AG09319 (cell line): ENCODE measurements at regions not wholly inside any gene's neighbourhood (a gene's known extent, or its start where the extent isn't known, plus 50 kb on each side); places are given as distances from the start of the nearest gene placed in this dataset.
"Not testable (repeated sequence)": the region's sequence is repeated elsewhere in the genome, so short reads cannot be mapped to it uniquely, and the experiment has no call there.

Source experiments
- DNase-seq: peaks from one replicate; pipeline ENCODE4 v3.0.0-alpha.2; 2010; ENCODE audit warnings: low read depth; ENCODE audit errors: extremely low read depth
- TF ChIP-seq, protein P1 (sequence below): IDR thresholded peaks from 2 replicates; pipeline ENCODE4 v1.5.1; 2011; ENCODE audit warnings: low read depth, mild to moderate bottlenecking, inconsistent platforms, low read length, moderate library complexity

DNA sequence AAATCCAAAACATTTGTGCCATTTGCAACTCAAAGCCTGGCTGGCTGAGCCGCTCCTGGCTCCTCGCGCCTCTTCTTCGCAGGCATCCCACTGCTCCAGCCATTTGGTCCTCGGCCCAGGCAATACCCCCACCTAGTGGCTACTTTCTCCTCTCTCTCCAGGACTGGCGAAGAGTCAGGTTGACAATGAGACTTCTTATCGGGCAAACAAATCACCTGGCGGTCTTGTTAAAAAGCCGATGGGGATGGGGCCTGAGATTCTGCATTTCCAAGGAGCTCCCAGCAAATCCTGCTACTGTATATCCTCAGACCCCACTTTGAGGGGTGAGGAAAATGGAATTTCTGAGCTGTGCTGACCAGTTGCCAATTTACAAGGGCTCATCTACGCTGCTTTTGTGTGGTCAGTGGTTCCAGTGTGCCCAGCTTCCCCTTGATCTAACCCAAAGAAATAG, 89.0 kb downstream of the ISX start:
- TF ChIP-seq, protein P1, sequence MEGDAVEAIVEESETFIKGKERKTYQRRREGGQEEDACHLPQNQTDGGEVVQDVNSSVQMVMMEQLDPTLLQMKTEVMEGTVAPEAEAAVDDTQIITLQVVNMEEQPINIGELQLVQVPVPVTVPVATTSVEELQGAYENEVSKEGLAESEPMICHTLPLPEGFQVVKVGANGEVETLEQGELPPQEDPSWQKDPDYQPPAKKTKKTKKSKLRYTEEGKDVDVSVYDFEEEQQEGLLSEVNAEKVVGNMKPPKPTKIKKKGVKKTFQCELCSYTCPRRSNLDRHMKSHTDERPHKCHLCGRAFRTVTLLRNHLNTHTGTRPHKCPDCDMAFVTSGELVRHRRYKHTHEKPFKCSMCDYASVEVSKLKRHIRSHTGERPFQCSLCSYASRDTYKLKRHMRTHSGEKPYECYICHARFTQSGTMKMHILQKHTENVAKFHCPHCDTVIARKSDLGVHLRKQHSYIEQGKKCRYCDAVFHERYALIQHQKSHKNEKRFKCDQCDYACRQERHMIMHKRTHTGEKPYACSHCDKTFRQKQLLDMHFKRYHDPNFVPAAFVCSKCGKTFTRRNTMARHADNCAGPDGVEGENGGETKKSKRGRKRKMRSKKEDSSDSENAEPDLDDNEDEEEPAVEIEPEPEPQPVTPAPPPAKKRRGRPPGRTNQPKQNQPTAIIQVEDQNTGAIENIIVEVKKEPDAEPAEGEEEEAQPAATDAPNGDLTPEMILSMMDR = peak; percentile 80
- DNase-seq = peak; percentile 4

DNA sequence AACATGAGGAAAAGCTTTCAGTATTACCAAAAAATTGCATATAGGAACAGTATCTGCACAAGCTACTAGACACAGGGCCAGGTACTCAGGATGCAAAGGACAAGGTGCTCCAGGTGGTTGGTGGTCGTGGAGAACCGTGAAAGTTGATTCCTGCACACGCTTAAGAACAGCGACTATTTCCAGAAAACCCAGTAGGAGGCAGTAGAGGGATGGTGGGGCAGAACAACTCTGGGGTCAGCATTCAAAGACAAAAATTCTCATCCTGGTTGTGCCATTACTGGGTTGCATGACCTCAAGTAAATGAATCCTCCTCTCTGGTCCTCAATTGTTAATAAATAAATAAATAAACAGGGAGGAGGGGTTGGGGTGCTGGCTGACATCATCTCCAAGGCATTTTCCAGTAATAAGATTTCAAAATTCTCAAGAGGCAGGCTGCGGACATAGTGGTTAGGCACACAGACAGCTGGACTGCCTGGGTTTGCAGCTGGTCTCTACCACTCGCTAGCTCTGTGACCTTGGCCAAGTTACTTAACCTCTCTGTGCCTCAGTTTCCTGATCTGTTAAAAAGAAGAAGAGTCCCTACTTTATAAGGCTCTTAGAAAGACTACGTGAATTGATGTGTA, 89.6 kb downstream of the ISX start:
- TF ChIP-seq, protein P1 = no peak
- no peak for DNase-seq

DNA sequence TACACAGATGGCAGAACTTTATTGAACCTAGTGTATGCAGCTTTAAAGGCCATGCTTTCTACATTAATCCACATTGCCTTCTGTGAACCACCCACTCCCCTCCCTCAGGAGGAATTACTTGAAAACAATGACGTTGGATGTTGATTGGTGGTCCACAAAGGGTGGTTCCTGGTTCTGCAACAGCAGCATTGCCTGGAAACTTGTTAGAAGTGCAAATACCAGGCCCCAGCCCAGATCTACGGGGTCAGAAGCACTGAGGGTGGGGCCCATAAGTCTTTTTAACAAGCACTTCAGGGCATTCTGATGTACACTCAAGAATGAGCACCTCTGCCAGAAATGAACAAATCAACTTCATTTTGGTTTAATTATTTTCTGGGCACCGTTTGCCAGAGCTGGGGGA, 91.0 kb downstream of the ISX start:
- TF ChIP-seq, protein P1 = no peak
- no peak for DNase-seq

DNA sequence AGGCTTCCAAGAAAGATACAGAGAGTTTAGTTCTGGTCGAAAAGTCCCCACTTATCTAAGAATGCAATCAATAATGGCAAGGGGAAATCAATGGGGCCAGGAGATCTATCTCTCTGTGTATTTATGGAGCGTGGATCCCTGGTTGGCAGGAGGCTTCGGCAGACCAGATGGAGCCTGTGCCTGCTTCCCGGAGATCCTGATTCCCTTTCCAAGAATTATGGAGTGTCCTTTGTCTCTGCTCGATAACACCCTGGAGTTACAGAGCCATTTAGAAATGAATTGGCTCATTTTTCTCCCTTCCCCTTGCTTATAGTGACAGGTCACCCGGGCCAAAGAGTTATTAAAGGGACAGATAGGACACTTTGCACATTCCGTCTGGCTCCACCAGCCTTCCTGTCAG, 92.4 kb downstream of the ISX start:
- TF ChIP-seq, protein P1 = no peak
- no peak for DNase-seq

DNA sequence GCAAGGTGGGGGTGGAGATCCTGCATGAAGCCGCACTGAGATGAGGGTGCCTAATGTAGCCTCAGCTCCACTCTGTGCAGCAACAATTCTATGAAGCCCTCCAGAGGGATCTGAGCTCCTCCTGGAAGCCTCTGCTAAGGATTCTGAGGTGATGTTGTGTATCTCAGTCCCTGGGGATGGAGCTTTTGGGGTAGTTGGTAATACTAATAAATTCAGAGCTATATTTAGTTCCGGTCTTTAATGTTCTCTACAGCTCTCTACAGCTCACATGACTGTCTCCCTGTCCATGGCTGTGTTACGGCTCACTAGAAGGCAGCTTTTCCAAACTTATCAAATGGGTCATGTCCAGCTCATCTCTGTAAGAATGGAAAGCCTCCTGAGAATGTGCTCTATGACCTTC, 93.4 kb downstream of the ISX start:
- DNase-seq = no peak
- TF ChIP-seq, protein P1 = no peak

DNA sequence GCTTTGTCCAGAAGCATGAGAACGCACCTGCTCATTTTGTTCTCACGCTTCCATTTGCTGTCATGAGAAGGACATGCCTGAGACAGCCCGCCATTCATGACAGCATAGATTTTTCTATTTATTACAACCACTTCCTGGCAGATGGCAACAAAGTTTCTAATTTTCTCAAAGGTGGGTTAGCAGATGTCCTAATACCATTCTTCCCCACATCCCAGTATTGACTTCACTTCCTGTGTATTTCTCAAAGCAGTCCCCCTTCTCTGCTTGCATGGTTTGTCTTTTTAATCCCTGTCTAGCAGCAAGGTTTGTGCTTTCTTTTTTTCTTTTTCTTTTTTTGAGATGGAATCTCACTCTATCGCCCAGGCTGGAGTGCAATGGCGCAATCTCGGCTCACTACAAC, 94.3 kb downstream of the ISX start:
- TF ChIP-seq, protein P1 = no peak

DNA sequence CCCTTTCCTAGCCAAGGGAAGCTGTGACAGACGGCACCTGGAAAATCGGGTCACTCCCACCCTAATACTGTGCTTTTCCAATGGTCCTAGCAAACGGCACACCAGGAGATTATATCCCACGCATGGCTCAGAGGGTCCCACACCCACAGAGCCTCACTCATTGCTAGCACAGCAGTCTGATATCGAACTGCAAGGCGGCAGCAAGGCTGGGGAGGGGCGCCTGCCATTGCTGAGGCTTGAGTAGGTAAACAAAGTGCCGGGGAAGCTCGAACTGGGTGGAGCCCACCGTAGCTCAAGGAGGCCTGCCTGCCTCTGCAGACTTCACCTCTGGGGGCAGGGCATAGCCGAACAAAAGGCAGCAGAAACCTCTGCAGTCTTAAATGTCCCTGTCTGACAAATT, 91.4 kb upstream of the HMGXB4 start:
- not testable (repeated sequence) for DNase-seq

More for the DNA sequence above, 94.3 kb downstream of the ISX start:
- no peak for DNase-seq
